ENCODE measurements at regions not wholly inside any gene's neighbourhood (a gene's known extent, or its start where the extent isn't known, plus 50 kb on each side); places are given as distances from the start of the nearest gene placed in this dataset.

DNA sequence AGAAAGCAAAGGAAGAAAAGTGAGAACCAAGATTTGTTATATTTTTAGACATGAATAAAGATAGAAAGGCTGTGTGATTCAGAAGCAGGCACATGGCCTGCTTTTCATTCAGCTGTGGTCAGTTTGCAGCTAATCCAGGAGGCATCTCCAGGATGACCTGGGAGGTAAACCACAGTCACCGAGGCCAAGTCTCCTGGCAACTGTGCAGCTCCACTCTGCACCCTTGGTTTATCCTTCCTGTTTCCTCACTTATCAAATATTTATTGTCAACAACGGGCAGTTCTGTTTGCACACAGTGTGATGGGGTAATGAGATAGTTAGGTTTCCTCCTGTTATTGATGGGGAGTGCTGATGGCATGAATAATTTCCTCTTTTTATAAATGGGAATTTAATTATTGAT is 243.0 kb downstream of the PSAT1 start:
- TF ChIP-seq, protein P1, sequence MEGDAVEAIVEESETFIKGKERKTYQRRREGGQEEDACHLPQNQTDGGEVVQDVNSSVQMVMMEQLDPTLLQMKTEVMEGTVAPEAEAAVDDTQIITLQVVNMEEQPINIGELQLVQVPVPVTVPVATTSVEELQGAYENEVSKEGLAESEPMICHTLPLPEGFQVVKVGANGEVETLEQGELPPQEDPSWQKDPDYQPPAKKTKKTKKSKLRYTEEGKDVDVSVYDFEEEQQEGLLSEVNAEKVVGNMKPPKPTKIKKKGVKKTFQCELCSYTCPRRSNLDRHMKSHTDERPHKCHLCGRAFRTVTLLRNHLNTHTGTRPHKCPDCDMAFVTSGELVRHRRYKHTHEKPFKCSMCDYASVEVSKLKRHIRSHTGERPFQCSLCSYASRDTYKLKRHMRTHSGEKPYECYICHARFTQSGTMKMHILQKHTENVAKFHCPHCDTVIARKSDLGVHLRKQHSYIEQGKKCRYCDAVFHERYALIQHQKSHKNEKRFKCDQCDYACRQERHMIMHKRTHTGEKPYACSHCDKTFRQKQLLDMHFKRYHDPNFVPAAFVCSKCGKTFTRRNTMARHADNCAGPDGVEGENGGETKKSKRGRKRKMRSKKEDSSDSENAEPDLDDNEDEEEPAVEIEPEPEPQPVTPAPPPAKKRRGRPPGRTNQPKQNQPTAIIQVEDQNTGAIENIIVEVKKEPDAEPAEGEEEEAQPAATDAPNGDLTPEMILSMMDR (IDR thresholded peaks at IDR 0.05; ENCODE audit: low read length, missing control alignments) = no peak
- no peak overlapping the region for H3K4me3 ChIP-seq (replicated peaks; ENCODE audit: low read depth, low read length)
- DNase-seq (ENCODE audit: low read depth) = peak; percentile 7

DNA sequence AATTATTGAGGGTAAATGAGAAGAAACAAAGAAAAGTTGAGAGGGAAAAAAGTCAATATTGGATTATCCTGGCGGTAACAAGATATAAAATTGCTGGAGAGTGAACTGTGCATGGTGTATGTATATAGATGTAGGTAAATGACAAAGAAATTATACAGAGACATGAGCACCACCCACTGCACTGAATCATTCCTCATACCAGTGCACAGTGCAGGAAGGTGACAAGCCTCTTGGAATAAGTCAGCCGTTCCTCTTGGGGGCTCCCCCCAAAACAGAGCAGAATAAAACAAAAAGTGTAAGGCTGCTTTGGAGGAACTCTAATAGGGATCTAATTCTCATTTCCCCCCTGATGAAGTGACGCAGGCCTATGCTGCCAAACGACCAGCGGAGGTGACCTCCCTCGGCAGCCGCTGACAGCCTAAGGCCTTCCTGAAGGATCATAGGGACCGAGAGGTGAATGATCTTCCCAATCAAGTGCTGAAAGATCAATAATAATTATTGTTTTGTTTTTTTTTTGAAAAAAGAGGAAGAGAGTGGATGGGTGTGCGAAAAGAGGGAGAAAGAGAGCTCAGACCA is 245.0 kb downstream of the PSAT1 start:
- TF ChIP-seq, protein P1 (IDR thresholded peaks at IDR 0.05; ENCODE audit: low read length, missing control alignments) = no peak
- no peak overlapping the region for H3K4me3 ChIP-seq (replicated peaks; ENCODE audit: low read depth, low read length)
- DNase-seq (ENCODE audit: low read depth) = no peak

DNA sequence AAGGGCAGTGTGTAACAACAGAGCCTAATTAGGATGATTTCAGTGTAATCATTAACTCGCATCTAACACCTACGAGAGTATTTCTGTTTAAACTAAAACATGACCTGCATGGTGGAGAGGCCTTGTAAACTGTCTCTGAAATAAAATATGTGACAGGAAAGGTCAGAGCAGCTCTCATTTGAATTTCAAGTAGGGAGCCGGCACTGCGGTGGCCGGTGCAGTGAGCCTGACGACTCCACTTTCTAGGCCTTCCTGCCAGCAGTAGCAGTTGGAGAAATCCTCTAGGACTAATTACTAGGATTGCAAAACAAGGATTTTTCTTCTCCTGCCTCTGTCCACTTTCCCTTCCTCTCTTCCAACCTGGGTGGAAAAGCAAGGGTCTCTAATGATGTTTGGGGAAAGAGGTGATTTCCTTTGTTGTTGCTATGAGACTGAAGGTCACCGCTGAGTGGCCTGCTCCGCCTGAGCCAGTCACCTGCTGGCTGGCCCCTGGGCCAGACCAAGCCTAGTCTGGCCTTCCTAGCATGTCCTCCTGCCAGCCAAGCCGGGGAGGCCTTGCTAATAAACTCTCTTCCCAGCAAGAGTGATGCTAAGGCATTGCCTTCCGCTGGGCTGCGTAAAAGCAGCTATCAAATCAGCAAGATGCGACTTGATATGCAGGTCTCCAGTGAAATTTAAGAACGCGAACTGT is 245.7 kb downstream of the PSAT1 start:
- DNase-seq (ENCODE audit: low read depth) = no peak
- TF ChIP-seq, protein P1 (IDR thresholded peaks at IDR 0.05; ENCODE audit: low read length, missing control alignments) = no peak
- no peak overlapping the region for H3K4me3 ChIP-seq (replicated peaks; ENCODE audit: low read depth, low read length)

DNA sequence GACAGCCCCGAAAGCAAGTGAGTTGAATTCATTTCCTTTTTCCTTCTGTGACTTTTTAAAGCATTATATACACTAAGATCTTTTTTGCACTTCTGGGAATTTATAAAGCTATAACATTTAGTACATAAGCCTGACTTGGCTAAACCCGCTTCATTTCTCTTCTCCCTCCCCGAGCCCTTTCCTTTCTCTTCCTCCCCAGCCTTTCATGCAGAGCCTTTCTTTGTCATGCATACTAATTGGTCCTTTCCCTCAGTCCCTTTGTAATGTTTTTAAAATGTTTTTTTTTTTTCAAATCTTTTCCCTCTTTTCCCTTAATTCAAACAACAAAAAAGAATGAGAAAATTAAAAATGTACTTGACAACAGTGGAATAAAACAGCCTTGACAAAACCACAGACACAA is 246.4 kb downstream of the PSAT1 start:
- no peak overlapping the region for H3K4me3 ChIP-seq (replicated peaks; ENCODE audit: low read depth, low read length)
- DNase-seq (ENCODE audit: low read depth) = no peak
- TF ChIP-seq, protein P1 (IDR thresholded peaks at IDR 0.05; ENCODE audit: low read length, missing control alignments) = no peak

DNA sequence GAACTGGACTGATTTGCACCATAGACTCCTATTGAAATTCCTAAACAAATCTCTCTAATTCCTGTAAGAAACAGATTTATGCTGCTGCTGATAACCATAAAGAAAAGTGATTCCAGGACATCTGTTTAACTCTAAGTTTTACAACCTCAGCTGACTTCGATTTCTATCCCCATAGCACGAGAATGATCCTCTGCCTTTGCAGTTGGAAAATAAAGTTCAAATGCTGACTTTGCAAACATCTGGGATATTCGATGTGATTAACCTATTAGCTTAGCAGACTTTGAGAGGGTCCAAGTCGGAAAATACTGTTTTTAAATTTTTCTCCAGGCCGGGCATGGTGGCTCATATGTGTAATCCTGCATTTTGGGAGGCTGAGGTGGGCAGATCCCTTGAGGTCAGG is 247.3 kb downstream of the PSAT1 start:
- no peak overlapping the region for H3K4me3 ChIP-seq (replicated peaks; ENCODE audit: low read depth, low read length)
- no peak for DNase-seq (ENCODE audit: low read depth)
- TF ChIP-seq, protein P1 (IDR thresholded peaks at IDR 0.05; ENCODE audit: low read length, missing control alignments) = no peak

DNA sequence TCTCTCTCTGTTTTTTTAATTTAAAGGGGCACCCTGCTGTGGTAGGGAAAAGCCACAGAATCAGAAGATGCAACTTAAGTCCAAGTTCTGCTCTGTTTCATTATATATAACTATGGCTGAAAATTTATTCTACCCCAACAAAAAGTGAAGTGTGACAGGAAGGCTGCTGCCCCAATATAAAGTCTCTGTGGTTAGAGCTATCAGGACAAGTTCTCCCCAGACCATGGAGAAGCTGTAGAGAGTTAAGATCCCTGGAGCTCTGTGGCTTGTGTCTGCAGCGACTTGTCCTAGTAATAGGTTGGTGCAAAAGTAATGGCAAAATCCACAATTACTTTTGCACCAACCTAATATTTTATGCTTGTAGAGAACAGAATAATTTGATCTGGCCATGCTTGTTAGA is 250.9 kb downstream of the PSAT1 start:
- H3K4me3 ChIP-seq (replicated peaks; ENCODE audit: low read depth, low read length) = no peak overlapping the region
- no peak for DNase-seq (ENCODE audit: low read depth)
- TF ChIP-seq, protein P1 (IDR thresholded peaks at IDR 0.05; ENCODE audit: low read length, missing control alignments) = no peak

DNA sequence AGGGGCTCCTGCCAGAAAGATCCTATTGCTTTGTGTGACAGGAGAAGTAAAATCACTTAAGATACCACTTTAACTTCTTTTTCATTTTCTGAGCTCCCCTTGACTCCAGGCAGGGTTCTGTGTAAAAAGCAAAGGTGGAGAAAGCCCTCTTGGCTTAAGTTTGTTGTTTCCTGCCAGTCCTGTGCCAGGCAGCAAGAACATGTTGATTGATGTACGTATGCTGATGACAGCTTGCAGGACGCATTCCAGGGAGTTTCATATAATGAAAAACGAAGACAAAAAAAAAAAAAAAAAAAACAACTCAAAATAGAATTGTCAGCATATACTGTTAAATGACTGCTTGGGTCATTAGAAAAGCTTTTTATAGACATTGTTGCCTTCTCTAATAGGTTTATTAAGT is 251.7 kb downstream of the PSAT1 start:
- no peak overlapping the region for H3K4me3 ChIP-seq (replicated peaks; ENCODE audit: low read depth, low read length)
- TF ChIP-seq, protein P1 (IDR thresholded peaks at IDR 0.05; ENCODE audit: low read length, missing control alignments) = no peak
- DNase-seq (ENCODE audit: low read depth) = no peak

Data from fibroblast of pulmonary artery (primary cell).